Ectodermal cell (in vitro differentiated cells): ENCODE measurements at regions not wholly inside any gene's neighbourhood (a gene's known extent, or its start where the extent isn't known, plus 50 kb on each side); places are given as distances from the start of the nearest gene placed in this dataset.
"Not testable (repeated sequence)": the region's sequence is repeated elsewhere in the genome, so short reads cannot be mapped to it uniquely, and the experiment has no call there.

Experiments used
- H3K27ac ChIP-seq: 2 replicates; pipeline ENCODE4 v1.7.0; 2013; ENCODE audit warnings: mild to moderate bottlenecking, low read depth, low read length; ENCODE audit not compliant: insufficient read depth, poor library complexity, severe bottlenecking
- H3K27me3 ChIP-seq: 2 replicates; pipeline ENCODE4 v1.7.0; 2013; ENCODE audit warnings: mild to moderate bottlenecking, low read length; ENCODE audit not compliant: insufficient read depth, control insufficient read depth, poor library complexity, severe bottlenecking
- H3K36me3 ChIP-seq: one replicate; pipeline ENCODE4 v1.7.0; 2013; ENCODE audit warnings: low read length; ENCODE audit not compliant: control insufficient read depth, insufficient read depth
- H3K4me1 ChIP-seq: one replicate; pipeline ENCODE4 v1.7.0; 2013; ENCODE audit warnings: low read length; ENCODE audit not compliant: control insufficient read depth, insufficient read depth
- H3K4me3 ChIP-seq: 2 replicates; pipeline ENCODE4 v1.7.0; 2013; ENCODE audit warnings: low read depth, low read length, control low read depth; ENCODE audit not compliant: insufficient read depth
- H3K9me3 ChIP-seq: 2 replicates; pipeline ENCODE4 v1.7.0; 2013; ENCODE audit warnings: mild to moderate bottlenecking, low read length, moderate library complexity; ENCODE audit not compliant: control insufficient read depth
- WGBS, 2 experiments: methylation state at CpG; one replicate each; pipeline ENCODE4 v1.1.7; 2013; ENCODE audit warnings: missing lambda C conversion rate in 2 of 2; 5-methylcytosine and 5-hydroxymethylcytosine counted together

GRCh38 chr10:30705101-30705624 is 75.6 kb upstream of the LYZL2 start:
- H3K36me3 ChIP-seq, result no peaks in the 10 kb centered on the region
- WGBS, 2 experiments, result 44 to 51% methylated on average over 9 of the region's 9 CpGs
- no peak overlapping the region for H3K4me3 ChIP-seq
- peaks cover 14% of the 10 kb centered on the region for H3K4me1 ChIP-seq
- no peaks in the 10 kb centered on the region for H3K9me3 ChIP-seq
- no peaks in the 10 kb centered on the region for H3K27me3 ChIP-seq
- H3K27ac ChIP-seq, result no peak overlapping the region

GRCh38 chr10:30704601-30705100 is 75.1 kb upstream of the LYZL2 start:
- 85 to 89% methylated on average over 13 to 14 of the region's 14 CpGs for WGBS, 2 experiments
- not testable (repeated sequence) for H3K9me3 ChIP-seq, H3K4me3 ChIP-seq, H3K27me3 ChIP-seq, H3K27ac ChIP-seq, H3K36me3 ChIP-seq
- peaks cover 18% of the 10 kb centered on the region for H3K4me1 ChIP-seq

- Histone ChIP-seq H3K4me1 (peaks cover 18% of the 10 kb centered on the region), H3K9me3 (no peaks in the 10 kb centered on the region), H3K27me3 (no peaks in the 10 kb centered on the region), H3K36me3 (no peaks in the 10 kb centered on the region), H3K4me3 (no peak overlapping the region), H3K27ac (no peak overlapping the region)
- 77 to 78% methylated on average over 11 of the region's 11 CpGs for WGBS, 2 experiments
These were observed 74.6 kb upstream of the LYZL2 start for GRCh38 chr10:30704026-30704600.

GRCh38 chr10:30703446-30703845 is 73.9 kb upstream of the LYZL2 start:
- WGBS, 2 experiments, result 91 to 95% methylated on average over 7 of the region's 7 CpGs
- not testable (repeated sequence) for H3K27ac ChIP-seq, H3K27me3 ChIP-seq

GRCh38 chr10:30702860-30703259 is 73.3 kb upstream of the LYZL2 start:
- Histone ChIP-seq H3K27me3 (no peaks in the 10 kb centered on the region), H3K4me3 (no peak overlapping the region), H3K4me1 (peaks cover 18% of the 10 kb centered on the region), H3K9me3 (no peaks in the 10 kb centered on the region), H3K36me3 (no peaks in the 10 kb centered on the region), H3K27ac (no peak overlapping the region)
- WGBS, 2 experiments, result 74% methylated on average over 5 of the region's 5 CpGs

More at GRCh38 chr10:30703446-30703845, 73.9 kb upstream of the LYZL2 start:
- not testable (repeated sequence) for H3K9me3 ChIP-seq, H3K36me3 ChIP-seq, H3K4me3 ChIP-seq
- peaks cover 18% of the 10 kb centered on the region for H3K4me1 ChIP-seq

- whole genome bisulfite sequencing, 2 experiments, result 71 to 75% methylated on average over 11 to 13 of the region's 13 CpGs
- Histone ChIP-seq H3K4me3 (no peak overlapping the region), H3K9me3 (no peaks in the 10 kb centered on the region), H3K4me1 (peaks cover 18% of the 10 kb centered on the region), H3K36me3 (no peaks in the 10 kb centered on the region), H3K27me3 (no peaks in the 10 kb centered on the region), H3K27ac (no peak overlapping the region)
These were observed 72.1 kb upstream of the LYZL2 start for GRCh38 chr10:30701451-30702173.

GRCh38 chr10:30697806-30698205 is 68.3 kb upstream of the LYZL2 start:
- Histone ChIP-seq H3K36me3 (no peaks in the 10 kb centered on the region), H3K4me1 (peaks cover 15% of the 10 kb centered on the region), H3K4me3 (no peak overlapping the region), H3K27ac (no peak overlapping the region), H3K9me3 (no peaks in the 10 kb centered on the region), H3K27me3 (no peaks in the 10 kb centered on the region)
- 88 to 91% methylated on average over 3 of the region's 3 CpGs for WGBS, 2 experiments

GRCh38 chr10:30697221-30697620 is 67.7 kb upstream of the LYZL2 start:
- H3K36me3 ChIP-seq, H3K27me3 ChIP-seq, H3K4me3 ChIP-seq, H3K9me3 ChIP-seq, H3K27ac ChIP-seq: not testable (repeated sequence)
- H3K4me1 ChIP-seq, result peaks cover 15% of the 10 kb centered on the region
- 79% methylated on average over 17 of the region's 17 CpGs for WGBS, 2 experiments

GRCh38 chr10:30696416-30697185 is 67.0 kb upstream of the LYZL2 start:
- H3K4me3 ChIP-seq, H3K27me3 ChIP-seq, H3K9me3 ChIP-seq, H3K36me3 ChIP-seq, H3K27ac ChIP-seq: not testable (repeated sequence)
- WGBS, 2 experiments, result 86 to 92% methylated on average over 8 of the region's 10 CpGs
- H3K4me1 ChIP-seq, result peaks cover 11% of the 10 kb centered on the region
